ENCODE measurements at regions not wholly inside any gene's neighbourhood (a gene's known extent, or its start where the extent isn't known, plus 50 kb on each side); places are given as distances from the start of the nearest gene placed in this dataset.

- no peak overlapping the region for H3K56ac ChIP-seq (ENCODE audit: extremely low read depth, insufficient read depth, low read length)
- no peak overlapping the region for H3K9ac ChIP-seq (ENCODE audit: low read depth, low read length)
- no peak for TF ChIP-seq MAFK (IDR thresholded peaks at IDR 0.05; ENCODE audit: low read depth, low read length)
- TF ChIP-seq CHD1 (IDR thresholded peaks at IDR 0.05; ENCODE audit: low read depth, low read length) = no peak
- no peak for TF ChIP-seq NFE2L2 (IDR thresholded peaks at IDR 0.05; ENCODE audit: low read depth, low read length)
- TF ChIP-seq USF2 (IDR thresholded peaks at IDR 0.05; ENCODE audit: low read depth, low read length) = no peak
- no peak for TF ChIP-seq RAD21 (IDR thresholded peaks at IDR 0.05; ENCODE audit: low read length)
- no peak for TF ChIP-seq CTCF (conservative IDR thresholded peaks at IDR 0.05; ENCODE audit: low read depth, low read length)
- TF ChIP-seq MAZ (IDR thresholded peaks at IDR 0.05; ENCODE audit: borderline replicate concordance, low read depth, low read length) = no peak
- no peak for TF ChIP-seq CEBPB (IDR thresholded peaks at IDR 0.05; ENCODE audit: low read depth, low read length)
- no peak for TF ChIP-seq FOS (IDR thresholded peaks at IDR 0.05; ENCODE audit: low read depth, low read length)
- no peak for TF ChIP-seq MXI1 (IDR thresholded peaks at IDR 0.05; ENCODE audit: borderline replicate concordance, low read depth, low read length)
- no peak for TF ChIP-seq RFX5 (IDR thresholded peaks at IDR 0.05; ENCODE audit: low read depth, low read length)
- TF ChIP-seq ELK1 (IDR thresholded peaks at IDR 0.05; ENCODE audit: borderline replicate concordance, low read depth, low read length) = no peak
- TF ChIP-seq SMC3 (IDR thresholded peaks at IDR 0.05; ENCODE audit: low read depth, low read length) = no peak
- no peak for TF ChIP-seq BHLHE40 (IDR thresholded peaks at IDR 0.05; ENCODE audit: low read depth, low read length)
- TF ChIP-seq POLR2A (IDR thresholded peaks at IDR 0.05; ENCODE audit: low read depth, low read length) = no peak
- TF ChIP-seq RCOR1 (IDR thresholded peaks at IDR 0.05; ENCODE audit: insufficient replicate concordance, low read length) = no peak
- H3K4ac ChIP-seq (ENCODE audit: low read depth, low read length) = no peak overlapping the region
- H2BK5ac ChIP-seq (ENCODE audit: low read depth, low read length, poor library complexity, severe bottlenecking) = no peak overlapping the region
- POLR2A ChIA-PET (ENCODE audit: unreplicated experiment) = no interaction called here
- no peaks in the 10 kb centered on the region for H3K36me3 ChIP-seq (ENCODE audit: control insufficient read depth, insufficient read depth, low read length)
- no peak overlapping the region for H4K8ac ChIP-seq (ENCODE audit: low read depth in 2 of 2, low read length in 2 of 2)
- 31% methylated on average over 3 of the region's 3 CpGs; no CpG with 5 or more reads in 1 of the 2 experiments for WGBS, 2 experiments (ENCODE audit: extremely low coverage in 2 of 2, insufficient read length in 1 of 2)
- no peak overlapping the region for H3K27ac ChIP-seq (ENCODE audit: insufficient read depth, low read length)
- H2AK9ac ChIP-seq (replicated peaks; ENCODE audit: low read depth, low read length, poor library complexity) = no peak overlapping the region
- no peaks in the 10 kb centered on the region for H4K20me1 ChIP-seq (ENCODE audit: insufficient read depth, low read length)
- no peak overlapping the region for H2BK15ac ChIP-seq (ENCODE audit: low read depth, low read length)
- BruUV-seq (replicated peaks) = no TSS peak
- no peaks in the 10 kb centered on the region for H3K9me3 ChIP-seq (ENCODE audit: control insufficient read depth, insufficient read depth, low read length)
- H3K23ac ChIP-seq (ENCODE audit: low read depth, low read length) = no peak overlapping the region
- no peak overlapping the region for H2AK5ac ChIP-seq (ENCODE audit: low read depth, low read length)
- no peaks in the 10 kb centered on the region for H3K9me1 ChIP-seq (ENCODE audit: insufficient read depth, low read length)
- intact Hi-C loops (cut with micrococcal nuclease) = no loop called here
- H3K27me3 ChIP-seq (ENCODE audit: control insufficient read depth, insufficient read depth, low read length) = no peaks in the 10 kb centered on the region
- no peak for DNase-seq
- in situ Hi-C loops (cut with MboI; ENCODE audit: low sequenced_read_pairs) = no loop called here
- no peak for ATAC-seq (ENCODE audit: low read depth)
- no peak overlapping the region for H3K4me3 ChIP-seq (ENCODE audit: insufficient read depth, low read depth, low read length)
- no peak overlapping the region for H3K18ac ChIP-seq (ENCODE audit: low read depth, low read length)
- dilution Hi-C loops (cut with HindIII; ENCODE audit: low sequenced_read_pairs, unreplicated experiment) = no loop called here
- no peak overlapping the region for H2AFZ ChIP-seq (replicated peaks; ENCODE audit: low read length, poor library complexity)
- no peak overlapping the region for H2BK20ac ChIP-seq (ENCODE audit: low read depth, low read length)
- CTCF ChIA-PET = no interaction called here
- H3K4me2 ChIP-seq (ENCODE audit: low read depth, low read length) = no peak overlapping the region
- no peak overlapping the region for H3K14ac ChIP-seq (replicated peaks; ENCODE audit: low read depth, low read length)
- no peaks in the 10 kb centered on the region for H3K79me1 ChIP-seq (ENCODE audit: low read depth in 1 of 2, low read length in 2 of 2)
- no peak overlapping the region for H4K5ac ChIP-seq (ENCODE audit: low read depth, low read length)
- no peak overlapping the region for H2BK120ac ChIP-seq (ENCODE audit: low read depth, low read length)
- H4K91ac ChIP-seq (ENCODE audit: insufficient read depth, low read depth, low read length) = no peak overlapping the region
- H3K4me1 ChIP-seq (ENCODE audit: control insufficient read depth, insufficient read depth, low read length) = no peaks in the 10 kb centered on the region
These were observed 379.1 kb upstream of the TEX13C start for GRCh38 chrX:124940531-124940930.
